HepG2 (cell line): ENCODE measurements at regions not wholly inside any gene's neighbourhood (a gene's known extent, or its start where the extent isn't known, plus 50 kb on each side); places are given as distances from the start of the nearest gene placed in this dataset.

Experiments
- HNRNPH1 ChIP-seq: fragments of 200-400 bp; formaldehyde crosslinking; optimal IDR thresholded peaks from 2 replicates; pipeline ENCODE3; 2017; ENCODE audit warnings: mild to moderate bottlenecking, low read depth, low read length
- HOXA5 ChIP-seq: sonication (generic); formaldehyde crosslinking; IDR thresholded peaks from 2 replicates; pipeline ENCODE4 v1.4.0; 2020; ENCODE audit warnings: missing genetic modification reagents
- KDM5B ChIP-seq: sonication (generic); formaldehyde crosslinking; IDR thresholded peaks from 2 replicates; pipeline ENCODE4 v1.4.0; 2020; ENCODE audit warnings: missing genetic modification reagents, mild to moderate bottlenecking, borderline replicate concordance
- MYC ChIP-seq: sonication (generic); formaldehyde crosslinking; IDR thresholded peaks from 2 replicates; pipeline ENCODE4 v1.9.0; 2021; ENCODE audit warnings: missing genetic modification reagents, borderline replicate concordance
- NCOA2 ChIP-seq: sonication (generic); formaldehyde crosslinking; IDR thresholded peaks from 2 replicates; pipeline ENCODE4 v1.8.0; 2022; ENCODE audit warnings: inconsistent platforms
- NFIB ChIP-seq: sonication (generic); formaldehyde crosslinking; IDR thresholded peaks from 2 replicates; pipeline ENCODE4 v1.9.0; 2021; ENCODE audit warnings: missing genetic modification reagents, mild to moderate bottlenecking, borderline replicate concordance
- POLR2A ChIP-seq, 2 experiments: IDR thresholded peaks; 2 replicates each; pipeline ENCODE4 v1.6.1; 2011; ENCODE audit warnings: low read depth in 2 of 2, low read length in 2 of 2, mild to moderate bottlenecking in 1 of 2, moderate library complexity in 1 of 2; ENCODE audit not compliant: insufficient read depth in 1 of 2
- SIX4 ChIP-seq: sonication (generic); formaldehyde crosslinking; IDR thresholded peaks from 2 replicates; pipeline ENCODE4 v1.4.0; 2020; ENCODE audit warnings: missing genetic modification reagents
- SPEN ChIP-seq: sonication (generic); formaldehyde crosslinking; IDR thresholded peaks from 2 replicates; pipeline ENCODE4 v1.5.1; 2020; ENCODE audit warnings: low read depth, mild to moderate bottlenecking, missing genetic modification reagents
- SSRP1 ChIP-seq: IDR thresholded peaks from 2 replicates; pipeline ENCODE4 v1.6.1; 2016; ENCODE audit warnings: control low read depth
- TARDBP ChIP-seq: sonication (generic); formaldehyde crosslinking; IDR thresholded peaks from 2 replicates; pipeline ENCODE4 v1.8.0; 2022; ENCODE audit warnings: mild to moderate bottlenecking, missing genetic modification reagents
- ZBTB7A ChIP-seq: sonication (generic); formaldehyde crosslinking; IDR thresholded peaks from 2 replicates; pipeline ENCODE4 v1.8.0; 2022; ENCODE audit warnings: mild to moderate bottlenecking, missing genetic modification reagents
- ZFP62 ChIP-seq: sonication (generic); formaldehyde crosslinking; IDR thresholded peaks from 2 replicates; pipeline ENCODE4 v1.4.0; 2020; ENCODE audit warnings: missing genetic modification reagents
- ZNF143 ChIP-seq: sonication (generic); formaldehyde crosslinking; IDR thresholded peaks from 2 replicates; pipeline ENCODE4 v1.4.0; 2020; ENCODE audit warnings: missing genetic modification reagents
- ZNF264 ChIP-seq: sonication (generic); formaldehyde crosslinking; IDR thresholded peaks from 2 replicates; pipeline ENCODE4 v1.4.0; 2020; ENCODE audit warnings: missing genetic modification reagents
- TF ChIP-seq, protein P1 (sequence below), 2 experiments: sonication (generic) in 1 of 2; formaldehyde crosslinking in 1 of 2; IDR thresholded peaks; 2 replicates each; pipeline versions ENCODE4 v1.5.1 to v1.6.1; 2011 to 2020; ENCODE audit warnings: borderline replicate concordance in 1 of 2, low read depth in 1 of 2, low read length in 1 of 2, mild to moderate bottlenecking in 1 of 2, missing genetic modification reagents in 1 of 2, moderate library complexity in 1 of 2
- TF ChIP-seq, protein P2 (sequence below): sonication (generic); formaldehyde crosslinking; IDR thresholded peaks from 2 replicates; pipeline ENCODE4 v1.4.0; 2020; ENCODE audit warnings: missing genetic modification reagents
- TF ChIP-seq, protein P3 (sequence below): sonication (generic); formaldehyde crosslinking; IDR thresholded peaks from 2 replicates; pipeline ENCODE4 v1.8.0; 2022; ENCODE audit warnings: missing genetic modification reagents, mild to moderate bottlenecking, inconsistent platforms, borderline replicate concordance
- TF ChIP-seq, protein P4 (sequence below): IDR thresholded peaks from 2 replicates; pipeline ENCODE4 v1.6.1; 2016; ENCODE audit warnings: low read depth, borderline replicate concordance
- TF ChIP-seq, protein P5 (sequence below): sonication (generic); formaldehyde crosslinking; IDR thresholded peaks from 2 replicates; pipeline ENCODE4 v1.8.0; 2022; ENCODE audit warnings: mild to moderate bottlenecking, missing genetic modification reagents, moderate library complexity
- TF ChIP-seq, protein P6 (sequence below): IDR thresholded peaks from 2 replicates; pipeline ENCODE4 v1.6.1; 2012; ENCODE audit warnings: low read length, improper control_type of control experiment

DNA sequence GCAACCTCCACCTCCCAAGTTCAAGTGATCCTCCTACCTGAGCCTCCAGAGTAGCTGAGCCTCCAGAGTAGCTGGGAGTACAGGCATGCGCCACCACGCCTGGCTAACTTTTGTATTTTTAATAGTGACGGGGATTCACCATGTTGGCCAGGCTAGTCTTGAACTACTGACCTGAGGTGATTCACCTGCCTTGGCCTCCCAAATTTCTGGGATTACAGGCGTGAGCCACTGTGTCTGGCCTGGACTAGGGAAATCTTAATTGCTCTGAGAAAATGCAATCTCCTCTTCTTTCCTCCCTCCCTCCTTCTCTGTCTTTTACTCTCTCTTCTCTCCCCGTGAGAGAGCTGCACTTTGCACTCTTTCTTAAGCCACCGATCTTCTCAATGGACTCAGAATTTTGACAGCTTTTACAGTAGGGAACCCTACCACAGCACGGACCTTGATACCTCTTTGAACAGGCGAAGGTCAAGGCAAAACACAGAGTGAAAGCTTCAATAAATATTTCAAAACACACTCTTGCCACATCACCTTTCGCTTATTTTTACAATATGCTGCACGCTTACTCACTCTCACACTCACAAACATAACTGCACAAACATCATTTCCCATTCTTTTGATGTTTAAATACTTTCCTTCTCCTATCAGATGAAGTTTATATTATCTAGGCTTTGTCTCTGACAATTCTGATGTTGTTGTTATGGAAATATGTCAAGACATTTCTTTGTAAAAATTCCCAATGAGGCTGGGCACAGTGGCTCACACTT lies 173.4 kb upstream of the NRP1 start (continued):
- no peak for TF ChIP-seq ZNF143
- TF ChIP-seq, protein P1, sequence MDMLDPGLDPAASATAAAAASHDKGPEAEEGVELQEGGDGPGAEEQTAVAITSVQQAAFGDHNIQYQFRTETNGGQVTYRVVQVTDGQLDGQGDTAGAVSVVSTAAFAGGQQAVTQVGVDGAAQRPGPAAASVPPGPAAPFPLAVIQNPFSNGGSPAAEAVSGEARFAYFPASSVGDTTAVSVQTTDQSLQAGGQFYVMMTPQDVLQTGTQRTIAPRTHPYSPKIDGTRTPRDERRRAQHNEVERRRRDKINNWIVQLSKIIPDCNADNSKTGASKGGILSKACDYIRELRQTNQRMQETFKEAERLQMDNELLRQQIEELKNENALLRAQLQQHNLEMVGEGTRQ (IDR thresholded peaks at IDR 0.05; ENCODE audit: low read depth, low read length): no peak
- TF ChIP-seq, protein P1 (CRISPR knock-in tag; IDR thresholded peaks at IDR 0.05; ENCODE audit: borderline replicate concordance): no peak
- TF ChIP-seq SIX4 (CRISPR knock-in tag): peak; percentile 83
- TF ChIP-seq, protein P2, sequence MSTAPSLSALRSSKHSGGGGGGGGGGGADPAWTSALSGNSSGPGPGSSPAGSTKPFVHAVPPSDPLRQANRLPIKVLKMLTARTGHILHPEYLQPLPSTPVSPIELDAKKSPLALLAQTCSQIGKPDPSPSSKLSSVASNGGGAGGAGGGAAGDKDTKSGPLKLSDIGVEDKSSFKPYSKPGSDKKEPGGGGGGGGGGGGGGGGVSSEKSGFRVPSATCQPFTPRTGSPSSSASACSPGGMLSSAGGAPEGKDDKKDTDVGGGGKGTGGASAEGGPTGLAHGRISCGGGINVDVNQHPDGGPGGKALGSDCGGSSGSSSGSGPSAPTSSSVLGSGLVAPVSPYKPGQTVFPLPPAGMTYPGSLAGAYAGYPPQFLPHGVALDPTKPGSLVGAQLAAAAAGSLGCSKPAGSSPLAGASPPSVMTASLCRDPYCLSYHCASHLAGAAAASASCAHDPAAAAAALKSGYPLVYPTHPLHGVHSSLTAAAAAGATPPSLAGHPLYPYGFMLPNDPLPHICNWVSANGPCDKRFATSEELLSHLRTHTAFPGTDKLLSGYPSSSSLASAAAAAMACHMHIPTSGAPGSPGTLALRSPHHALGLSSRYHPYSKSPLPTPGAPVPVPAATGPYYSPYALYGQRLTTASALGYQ (CRISPR knock-in tag): peak; percentile 95
- no peak for TF ChIP-seq KDM5B
- TF ChIP-seq, protein P3, sequence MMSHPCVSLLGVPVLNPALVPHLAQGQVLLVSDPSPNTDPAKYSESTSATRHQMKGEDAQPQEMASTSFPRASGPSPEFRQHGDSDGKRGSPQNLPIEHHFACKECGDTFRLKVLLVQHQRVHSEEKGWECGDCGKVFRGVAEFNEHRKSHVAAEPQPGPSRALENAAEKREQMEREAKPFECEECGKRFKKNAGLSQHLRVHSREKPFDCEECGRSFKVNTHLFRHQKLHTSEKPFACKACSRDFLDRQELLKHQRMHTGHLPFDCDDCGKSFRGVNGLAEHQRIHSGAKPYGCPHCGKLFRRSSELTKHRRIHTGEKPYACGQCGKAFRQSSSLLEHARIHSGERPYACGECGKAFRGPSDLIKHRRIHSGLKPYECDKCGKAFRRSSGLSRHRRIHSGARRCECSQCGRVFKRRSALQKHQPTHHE (CRISPR knock-in tag): no peak
- TF ChIP-seq, protein P4, sequence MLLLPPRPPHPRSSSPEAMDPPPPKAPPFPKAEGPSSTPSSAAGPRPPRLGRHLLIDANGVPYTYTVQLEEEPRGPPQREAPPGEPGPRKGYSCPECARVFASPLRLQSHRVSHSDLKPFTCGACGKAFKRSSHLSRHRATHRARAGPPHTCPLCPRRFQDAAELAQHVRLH: no peak
- no peak for TF ChIP-seq MYC (CRISPR knock-in tag)
- peak; percentile 98 for TF ChIP-seq NCOA2 (CRISPR knock-in tag)
- TF ChIP-seq POLR2A (IDR thresholded peaks at IDR 0.05; ENCODE audit: insufficient read depth in 1 of 2, low read depth in 2 of 2, low read length in 2 of 2): no peak
- no peak for TF ChIP-seq NFIB (CRISPR knock-in tag)
- TF ChIP-seq, protein P5, sequence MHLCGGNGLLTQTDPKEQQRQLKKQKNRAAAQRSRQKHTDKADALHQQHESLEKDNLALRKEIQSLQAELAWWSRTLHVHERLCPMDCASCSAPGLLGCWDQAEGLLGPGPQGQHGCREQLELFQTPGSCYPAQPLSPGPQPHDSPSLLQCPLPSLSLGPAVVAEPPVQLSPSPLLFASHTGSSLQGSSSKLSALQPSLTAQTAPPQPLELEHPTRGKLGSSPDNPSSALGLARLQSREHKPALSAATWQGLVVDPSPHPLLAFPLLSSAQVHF: no peak
- TF ChIP-seq HOXA5: peak; percentile 81; the same call in 1 of the 2 replicates
- TF ChIP-seq ZFP62 (CRISPR knock-in tag): no peak
- TF ChIP-seq SPEN (CRISPR knock-in tag): no peak
- peak; percentile 84 for TF ChIP-seq ZNF264 (CRISPR knock-in tag)
- peak; percentile 82; the same call in 1 of the 2 replicates for TF ChIP-seq TARDBP (CRISPR knock-in tag)
- TF ChIP-seq HNRNPH1: no peak
- TF ChIP-seq, protein P6, sequence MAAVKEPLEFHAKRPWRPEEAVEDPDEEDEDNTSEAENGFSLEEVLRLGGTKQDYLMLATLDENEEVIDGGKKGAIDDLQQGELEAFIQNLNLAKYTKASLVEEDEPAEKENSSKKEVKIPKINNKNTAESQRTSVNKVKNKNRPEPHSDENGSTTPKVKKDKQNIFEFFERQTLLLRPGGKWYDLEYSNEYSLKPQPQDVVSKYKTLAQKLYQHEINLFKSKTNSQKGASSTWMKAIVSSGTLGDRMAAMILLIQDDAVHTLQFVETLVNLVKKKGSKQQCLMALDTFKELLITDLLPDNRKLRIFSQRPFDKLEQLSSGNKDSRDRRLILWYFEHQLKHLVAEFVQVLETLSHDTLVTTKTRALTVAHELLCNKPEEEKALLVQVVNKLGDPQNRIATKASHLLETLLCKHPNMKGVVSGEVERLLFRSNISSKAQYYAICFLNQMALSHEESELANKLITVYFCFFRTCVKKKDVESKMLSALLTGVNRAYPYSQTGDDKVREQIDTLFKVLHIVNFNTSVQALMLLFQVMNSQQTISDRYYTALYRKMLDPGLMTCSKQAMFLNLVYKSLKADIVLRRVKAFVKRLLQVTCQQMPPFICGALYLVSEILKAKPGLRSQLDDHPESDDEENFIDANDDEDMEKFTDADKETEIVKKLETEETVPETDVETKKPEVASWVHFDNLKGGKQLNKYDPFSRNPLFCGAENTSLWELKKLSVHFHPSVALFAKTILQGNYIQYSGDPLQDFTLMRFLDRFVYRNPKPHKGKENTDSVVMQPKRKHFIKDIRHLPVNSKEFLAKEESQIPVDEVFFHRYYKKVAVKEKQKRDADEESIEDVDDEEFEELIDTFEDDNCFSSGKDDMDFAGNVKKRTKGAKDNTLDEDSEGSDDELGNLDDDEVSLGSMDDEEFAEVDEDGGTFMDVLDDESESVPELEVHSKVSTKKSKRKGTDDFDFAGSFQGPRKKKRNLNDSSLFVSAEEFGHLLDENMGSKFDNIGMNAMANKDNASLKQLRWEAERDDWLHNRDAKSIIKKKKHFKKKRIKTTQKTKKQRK: no peak
- TF ChIP-seq SSRP1: no peak
- no peak; the same call in 1 of the 2 replicates for TF ChIP-seq ZBTB7A (CRISPR knock-in tag)
